ENCODE measurements at regions not wholly inside any gene's neighbourhood (a gene's known extent, or its start where the extent isn't known, plus 50 kb on each side); places are given as distances from the start of the nearest gene placed in this dataset.

GRCh38 chr12:74051848-74052247 lies 485.8 kb upstream of the ATXN7L3B start:
- no peak for TF ChIP-seq CTCF (IDR thresholded peaks at IDR 0.05; ENCODE audit: insufficient read depth, low read length)
- no peak for DNase-seq (ENCODE audit: low read depth)
- H3K4me3 ChIP-seq (ENCODE audit: low read depth, low read length): no peak overlapping the region

- no peak overlapping the region for H3K4me3 ChIP-seq (ENCODE audit: low read depth, low read length)
- DNase-seq (ENCODE audit: low read depth): no peak
- TF ChIP-seq CTCF (IDR thresholded peaks at IDR 0.05; ENCODE audit: insufficient read depth, low read length): no peak
These were observed 471.2 kb upstream of the ATXN7L3B start for GRCh38 chr12:74066476-74066875.

GRCh38 chr12:74071182-74071581 lies 466.5 kb upstream of the ATXN7L3B start:
- TF ChIP-seq CTCF (IDR thresholded peaks at IDR 0.05; ENCODE audit: insufficient read depth, low read length): no peak
- no peak for DNase-seq (ENCODE audit: low read depth)
- H3K4me3 ChIP-seq (ENCODE audit: low read depth, low read length): no peak overlapping the region

GRCh38 chr12:74076918-74077317 lies 460.7 kb upstream of the ATXN7L3B start:
- no peak for TF ChIP-seq CTCF (IDR thresholded peaks at IDR 0.05; ENCODE audit: insufficient read depth, low read length)
- H3K4me3 ChIP-seq (ENCODE audit: low read depth, low read length): no peak overlapping the region
- DNase-seq (ENCODE audit: low read depth): no peak

GRCh38 chr12:74105434-74105833 lies 432.2 kb upstream of the ATXN7L3B start:
- DNase-seq (ENCODE audit: low read depth): no peak
- no peak overlapping the region for H3K4me3 ChIP-seq (ENCODE audit: low read depth, low read length)
- no peak for TF ChIP-seq CTCF (IDR thresholded peaks at IDR 0.05; ENCODE audit: insufficient read depth, low read length)

GRCh38 chr12:74108729-74109128 lies 428.9 kb upstream of the ATXN7L3B start:
- no peak for DNase-seq (ENCODE audit: low read depth)
- H3K4me3 ChIP-seq (ENCODE audit: low read depth, low read length): no peak overlapping the region
- TF ChIP-seq CTCF (IDR thresholded peaks at IDR 0.05; ENCODE audit: insufficient read depth, low read length): no peak

- TF ChIP-seq CTCF (IDR thresholded peaks at IDR 0.05; ENCODE audit: insufficient read depth, low read length): no peak
- H3K4me3 ChIP-seq (ENCODE audit: low read depth, low read length): no peak overlapping the region
- no peak for DNase-seq (ENCODE audit: low read depth)
These were observed 425.8 kb upstream of the ATXN7L3B start for GRCh38 chr12:74111688-74112360.

Measured in fibroblast of the aortic adventitia (primary cell).